ENCODE measurements at regions not wholly inside any gene's neighbourhood (a gene's known extent, or its start where the extent isn't known, plus 50 kb on each side); places are given as distances from the start of the nearest gene placed in this dataset.
A peak's percentile ranks its signal among the peaks of the same experiment; 100 is the strongest.

GRCh38 chr20:41939659-41940058 lies 321.5 kb upstream of the CHD6 start:
- DNase-seq = no peak

GRCh38 chr20:41938353-41938752 lies 320.2 kb upstream of the CHD6 start:
- DNase-seq = no peak

GRCh38 chr20:41935259-41935791 lies 317.1 kb upstream of the CHD6 start:
- no peak for DNase-seq

- DNase-seq = no peak
Measured at GRCh38 chr20:41932431-41932830, 314.3 kb upstream of the CHD6 start.

GRCh38 chr20:41927655-41928054 lies 309.5 kb upstream of the CHD6 start:
- no peak for DNase-seq

DNA sequence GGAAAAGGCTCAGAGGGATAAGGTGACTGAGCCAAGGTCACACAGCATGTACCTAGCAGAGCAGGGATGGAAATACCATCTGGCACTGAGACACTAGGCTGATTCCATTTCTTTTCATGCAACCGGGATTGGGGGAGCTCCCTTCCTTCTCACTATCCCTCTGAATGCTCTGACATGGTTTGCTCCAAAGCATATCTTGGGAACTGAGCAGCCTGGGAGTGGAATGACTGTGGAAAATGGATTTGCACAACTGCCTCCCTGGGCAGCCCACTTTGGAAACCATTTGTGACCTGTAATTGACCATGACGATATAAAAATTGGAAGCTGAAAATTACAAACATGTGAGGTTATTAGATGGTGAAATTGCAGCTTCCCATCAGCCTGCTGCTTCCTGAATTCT lies 309.0 kb upstream of the CHD6 start:
- DNase-seq = no peak

DNA sequence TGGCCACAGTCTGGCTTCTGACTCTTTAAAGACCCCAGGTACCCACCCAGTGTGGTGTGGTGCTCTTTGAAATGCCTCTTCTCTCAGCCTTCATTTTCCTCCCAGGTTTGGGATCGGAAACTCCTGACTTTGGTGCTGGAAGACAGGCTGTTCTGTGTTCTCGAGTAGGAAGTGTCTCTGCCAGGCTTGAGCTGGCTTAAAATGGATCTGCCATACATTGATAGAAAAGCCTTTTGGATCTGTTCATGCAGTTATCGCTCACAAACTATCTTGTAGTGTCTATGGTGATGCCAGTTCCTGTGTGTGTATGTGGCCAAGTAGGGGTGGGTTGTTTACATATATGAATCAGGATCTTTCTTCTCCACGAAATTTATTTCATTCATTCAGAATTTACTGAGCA lies 307.3 kb upstream of the CHD6 start:
- no peak for DNase-seq

DNA sequence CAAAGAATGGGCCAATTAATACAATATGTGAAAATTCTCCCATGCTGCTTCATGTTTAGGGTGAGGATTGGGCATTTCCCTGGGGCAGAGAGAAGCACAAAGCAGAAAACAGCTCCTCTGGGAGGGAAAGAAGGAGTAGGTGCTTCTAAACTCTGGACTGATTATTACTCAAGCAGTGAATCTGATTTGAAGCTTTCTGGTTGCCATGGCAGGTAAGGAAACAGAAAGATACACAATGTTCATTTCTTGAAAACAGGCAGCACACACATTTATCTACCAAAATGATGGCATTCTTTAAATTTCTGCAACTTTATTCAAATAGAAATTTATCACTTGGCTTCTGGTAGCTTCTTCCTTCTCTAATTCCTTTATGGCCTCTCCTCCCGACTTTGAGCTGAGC lies 305.4 kb upstream of the CHD6 start:
- DNase-seq = no peak

DNA sequence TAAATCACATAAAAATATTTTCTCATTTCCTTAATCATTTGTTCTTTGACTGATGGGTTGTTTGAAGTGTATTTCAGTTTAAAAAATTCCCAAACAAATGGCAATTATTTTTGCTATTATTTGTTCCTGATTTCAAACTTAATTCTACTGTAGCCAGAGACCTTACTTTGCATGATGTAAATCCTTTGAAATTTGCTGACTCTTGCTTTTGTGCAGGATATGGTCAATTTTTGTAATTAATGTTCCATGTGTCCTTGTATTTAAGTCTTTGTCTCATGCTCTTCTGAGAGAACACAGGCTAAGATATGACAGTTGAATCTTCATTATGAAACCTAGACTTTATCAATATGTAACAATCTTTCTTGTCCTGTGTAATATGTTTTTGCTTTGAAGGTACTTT lies 295.0 kb upstream of the CHD6 start:
- DNase-seq = no peak

DNA sequence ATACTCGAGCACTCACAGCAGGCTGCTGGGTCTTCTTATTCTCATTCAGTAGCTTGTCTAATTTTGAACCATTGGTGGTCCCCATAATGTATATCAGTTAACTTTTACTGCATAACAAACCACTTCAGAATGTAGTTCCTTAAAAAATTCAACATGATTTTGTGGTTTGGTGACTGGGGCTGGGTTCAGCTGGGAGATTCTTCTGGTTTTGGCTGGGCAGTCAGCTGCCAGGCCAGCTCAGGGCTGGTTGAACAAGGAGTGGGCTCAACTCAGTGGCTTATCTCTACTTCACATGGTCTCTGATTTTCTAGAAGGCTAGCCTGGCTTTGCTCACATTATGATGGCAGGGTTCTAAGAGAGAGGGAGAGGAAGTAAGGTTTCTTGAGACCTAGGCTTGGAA lies 292.4 kb upstream of the CHD6 start:
- DNase-seq = no peak

GRCh38 chr20:41905199-41905598 lies 287.0 kb upstream of the CHD6 start:
- DNase-seq = no peak

DNA sequence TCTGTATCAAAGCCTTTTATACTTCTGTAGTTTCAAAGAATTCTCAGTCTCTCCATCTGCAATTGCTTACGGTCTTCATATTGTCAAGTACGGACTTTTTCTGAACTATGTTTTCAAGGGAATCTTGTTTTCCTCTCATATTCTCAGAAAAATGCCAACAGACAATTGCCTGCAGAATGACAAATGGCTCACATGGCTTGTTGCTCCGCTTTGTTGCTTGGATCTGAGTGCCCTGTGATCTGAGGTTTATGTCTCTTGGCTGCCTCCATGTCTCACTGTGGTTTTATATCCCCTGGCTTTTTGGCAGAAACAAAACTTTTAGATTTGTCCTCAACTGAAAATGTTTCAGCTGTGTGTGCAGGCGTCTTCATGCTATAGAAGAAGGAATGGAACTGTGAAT lies 285.4 kb upstream of the CHD6 start:
- DNase-seq = no peak

GRCh38 chr20:41902346-41902745 lies 284.2 kb upstream of the CHD6 start:
- DNase-seq = no peak

- no peak for DNase-seq
Measured at GRCh38 chr20:41900201-41900691, 282.1 kb upstream of the CHD6 start.

- DNase-seq = no peak
Measured at GRCh38 chr20:41897708-41898107, 279.5 kb upstream of the CHD6 start.

DNA sequence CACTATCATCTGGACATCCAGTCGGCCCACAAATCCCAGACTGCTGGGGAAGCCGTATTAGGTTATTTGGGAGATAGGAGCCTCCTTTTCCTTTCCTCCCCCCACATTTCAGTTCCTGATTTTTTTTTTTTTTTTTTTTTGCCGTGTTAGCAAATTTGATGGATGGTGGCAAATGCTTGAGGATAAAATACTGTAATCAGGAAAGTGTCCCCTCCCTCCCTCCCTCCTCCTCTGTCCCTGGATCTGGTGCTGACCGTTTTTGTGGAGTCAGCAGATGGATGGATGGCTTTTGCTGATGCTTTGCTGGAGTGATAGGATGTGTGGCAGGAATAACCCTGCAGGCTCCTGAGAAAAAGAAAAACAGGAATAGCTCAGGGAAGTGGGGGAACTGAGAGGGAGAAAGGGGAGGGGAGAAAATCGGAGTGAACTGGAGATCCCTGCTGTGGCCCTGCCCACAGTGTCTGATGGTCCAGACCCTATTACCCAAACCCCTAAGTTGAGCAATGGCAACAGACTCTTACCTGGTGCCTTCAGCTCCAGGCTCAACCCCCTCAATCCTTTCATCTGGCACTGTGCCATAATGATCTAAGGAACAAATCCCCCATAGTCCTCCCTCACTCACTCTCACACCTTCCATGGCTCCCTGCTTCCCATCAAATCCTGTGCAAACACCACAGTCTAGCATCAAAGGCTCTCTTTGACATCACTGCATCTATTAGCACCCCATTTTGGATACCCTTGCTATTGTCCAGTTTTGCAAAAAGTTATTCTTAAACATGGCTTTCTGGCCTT lies 277.3 kb upstream of the CHD6 start:
- no peak for DNase-seq

GRCh38 chr20:41894255-41894963 lies 276.2 kb upstream of the CHD6 start:
- no peak for DNase-seq

DNA sequence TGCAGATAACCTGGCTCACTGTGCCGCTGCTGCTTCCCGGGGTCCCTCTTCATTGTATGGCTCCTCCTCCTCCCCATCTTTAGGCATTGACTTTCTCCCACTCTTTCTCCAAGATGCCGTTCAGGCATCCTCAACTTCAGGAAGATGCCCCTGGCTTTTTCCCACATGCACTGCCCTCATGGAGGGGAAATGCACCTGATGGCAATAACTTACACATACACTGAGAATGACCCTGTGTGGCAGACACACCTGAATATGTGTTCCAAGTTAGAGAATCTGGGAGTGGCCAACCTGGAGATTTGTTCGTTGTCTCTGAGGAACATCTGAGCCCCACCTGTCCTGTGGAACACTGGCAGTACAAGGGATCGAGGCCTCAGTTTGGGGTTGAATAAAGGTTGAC lies 273.9 kb upstream of the CHD6 start:
- no peak for DNase-seq

GRCh38 chr20:41889844-41890224 lies 271.7 kb upstream of the CHD6 start:
- no peak for DNase-seq

DNA sequence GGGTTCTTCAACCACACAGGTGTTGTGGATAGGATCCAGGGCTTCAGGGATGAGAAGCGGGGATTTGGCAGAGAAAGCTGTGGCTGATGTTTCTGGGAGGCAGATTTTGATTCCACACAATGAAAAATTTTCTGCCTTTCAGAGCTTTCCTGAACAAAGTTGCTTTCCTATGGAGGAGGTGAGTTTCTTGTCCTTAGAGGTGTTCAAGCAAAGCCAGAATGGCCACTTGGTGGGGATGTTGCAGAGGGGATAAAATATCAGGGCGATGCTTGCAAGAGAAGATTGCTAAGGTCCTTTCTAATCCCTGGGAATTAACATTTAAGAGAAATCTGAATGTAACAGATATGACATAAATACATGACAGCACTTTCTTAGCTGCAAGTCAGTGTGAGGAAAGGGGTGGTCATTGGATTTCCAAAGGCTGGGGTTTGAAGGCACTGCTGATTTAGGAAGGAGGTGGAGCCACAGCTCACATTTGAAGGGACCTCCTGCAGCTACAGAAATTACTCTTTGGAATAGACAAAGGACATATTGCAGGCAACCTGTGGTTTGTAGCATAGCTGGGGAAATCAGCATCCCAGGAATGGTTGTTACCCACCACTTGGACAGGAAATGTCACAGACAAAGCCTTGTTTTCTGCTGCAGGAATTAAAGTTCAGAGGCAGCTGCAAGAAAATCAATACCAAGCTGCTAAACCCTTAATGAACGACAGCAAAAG lies 271.1 kb upstream of the CHD6 start:
- peak in 1 of 2 experiments; percentile 25 for DNase-seq

DNA sequence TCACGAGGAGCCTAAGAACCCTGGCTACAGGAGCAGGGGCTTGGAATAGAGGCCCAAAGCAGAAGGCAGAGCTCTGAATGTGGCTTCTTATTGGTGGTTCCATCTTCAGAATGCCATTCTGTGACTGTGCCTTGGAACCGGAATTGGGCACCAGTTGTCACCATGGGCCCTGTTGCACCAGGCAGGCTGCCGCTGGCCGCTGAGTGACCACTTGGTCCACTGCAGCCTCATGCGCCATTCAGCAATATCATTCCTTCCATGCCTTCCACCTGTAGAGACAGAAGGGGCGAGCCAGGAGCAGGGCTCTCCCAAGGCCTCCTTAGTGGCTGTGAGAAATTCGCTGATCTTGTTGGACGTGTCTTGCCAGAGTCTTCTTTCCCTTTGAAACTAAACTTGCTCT lies 270.3 kb upstream of the CHD6 start:
- DNase-seq = no peak

GRCh38 chr20:41887500-41887899 lies 269.3 kb upstream of the CHD6 start:
- no peak for DNase-seq

DNA sequence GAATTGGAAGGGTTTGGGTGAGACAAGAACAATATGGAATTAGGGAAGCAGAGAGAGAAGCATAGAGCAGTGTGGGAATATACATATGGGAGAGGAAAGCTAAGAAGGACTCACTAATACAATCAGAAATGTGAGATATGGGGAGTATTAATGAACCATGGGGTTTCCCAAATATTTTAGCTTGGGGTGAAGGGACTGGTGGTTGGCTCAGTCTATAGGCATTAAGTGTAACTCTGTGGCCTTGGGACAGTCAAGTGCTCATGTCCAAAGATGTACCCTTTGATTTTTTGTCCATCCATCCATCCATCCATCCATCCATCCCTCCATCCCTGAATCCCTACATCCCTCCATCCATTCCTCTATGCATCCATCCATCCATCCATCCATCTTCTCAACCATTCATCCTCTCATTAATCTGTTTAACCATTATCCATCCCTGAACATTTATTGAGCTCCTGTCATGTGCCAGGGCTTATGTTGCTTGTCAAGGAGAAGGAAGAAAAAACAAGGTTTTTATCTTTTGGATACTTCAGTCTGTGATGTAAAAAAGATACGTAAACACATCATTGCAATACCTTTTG lies 263.4 kb upstream of the CHD6 start:
- no peak for DNase-seq

Data from NCI-H187 (cell line).